Loucy (cell line): ENCODE measurements at regions not wholly inside any gene's neighbourhood (a gene's known extent, or its start where the extent isn't known, plus 50 kb on each side); places are given as distances from the start of the nearest gene placed in this dataset.

Experiments used
- H2AFZ ChIP-seq: fragments of 200-600 bp; sonication (generic); 2 replicates; pipeline ENCODE4 v1.6.0; 2016; ENCODE audit warnings: antibody characterized with exemption, mild to moderate bottlenecking, low read length, moderate library complexity
- H3F3A ChIP-seq: fragments of 200-600 bp; 2 replicates; pipeline ENCODE4 v1.6.0; 2016; ENCODE audit warnings: antibody characterized with exemption, low read depth, mild to moderate bottlenecking
- H3K27me3 ChIP-seq: fragments of 200-600 bp; sonication (generic); 2 replicates; pipeline ENCODE4 v1.6.1; 2014; ENCODE audit warnings: low read length, mild to moderate bottlenecking; ENCODE audit not compliant: insufficient read depth, poor library complexity, severe bottlenecking
- H3K36me3 ChIP-seq: fragments of 200-600 bp; sonication (generic); 2 replicates; pipeline ENCODE4 v1.6.1; 2016; ENCODE audit warnings: low read length; ENCODE audit not compliant: insufficient read depth
- H3K4me1 ChIP-seq: fragments of 200-600 bp; sonication (generic); 2 replicates; pipeline ENCODE4 v1.5.1; 2014; ENCODE audit warnings: low read length, mild to moderate bottlenecking; ENCODE audit not compliant: insufficient read depth, poor library complexity, severe bottlenecking
- H3K4me2 ChIP-seq: fragments of 200-600 bp; sonication (generic); 2 replicates; pipeline ENCODE4 v1.6.0; 2014; ENCODE audit warnings: antibody characterized with exemption, low read length, low read depth, mild to moderate bottlenecking; ENCODE audit not compliant: poor library complexity, severe bottlenecking
- H3K4me3 ChIP-seq: fragments of 200-600 bp; sonication (generic); 2 replicates; pipeline ENCODE4 v1.5.1; 2014; ENCODE audit warnings: low read length, mild to moderate bottlenecking, mixed read lengths; ENCODE audit not compliant: poor library complexity, severe bottlenecking
- H3K79me2 ChIP-seq: fragments of 200-600 bp; sonication (generic); 2 replicates; pipeline ENCODE4 v1.6.1; 2014; ENCODE audit warnings: low read length; ENCODE audit not compliant: insufficient read depth
- H3K9ac ChIP-seq: fragments of 200-600 bp; sonication (generic); 2 replicates; pipeline ENCODE4 v1.6.0; 2014; ENCODE audit warnings: mild to moderate bottlenecking, low read depth, low read length, moderate library complexity; ENCODE audit not compliant: poor library complexity, severe bottlenecking
- H3K9me2 ChIP-seq: fragments of 200-600 bp; sonication (generic); replicated peaks from 2 replicates; pipeline ENCODE4 v1.6.1; 2016; ENCODE audit warnings: low read depth, low read length, mixed read lengths
- H3K9me3 ChIP-seq: fragments of 200-600 bp; sonication (generic); 2 replicates; pipeline ENCODE4 v1.6.1; 2014; ENCODE audit warnings: mild to moderate bottlenecking, antibody characterized with exemption, low read length, low read depth; ENCODE audit not compliant: insufficient read depth
- H4K20me1 ChIP-seq: fragments of 200-600 bp; sonication (generic); 2 replicates; pipeline ENCODE4 v1.6.0; 2014; ENCODE audit warnings: antibody characterized with exemption, low read length, mild to moderate bottlenecking; ENCODE audit not compliant: insufficient read depth, poor library complexity, severe bottlenecking
- CTCF ChIP-seq: fragments of 200-600 bp; sonication (generic); conservative IDR thresholded peaks from 2 replicates; pipeline ENCODE4 v1.5.1; 2014; ENCODE audit warnings: mild to moderate bottlenecking, antibody characterized with exemption, low read length
- EZH2phosphoT487 ChIP-seq: fragments of 200-600 bp; IDR thresholded peaks from 2 replicates; pipeline ENCODE4 v1.6.1; 2018; ENCODE audit warnings: antibody characterized with exemption, mild to moderate bottlenecking, moderate library complexity, borderline replicate concordance

GRCh38 chr3:17967953-17968607 lies 225.6 kb upstream of the TBC1D5 start:
- no peaks in the 10 kb centered on the region for H4K20me1 ChIP-seq
- H3K9me3 ChIP-seq = no peaks in the 10 kb centered on the region
- H3K4me2 ChIP-seq = no peak overlapping the region
- no peaks in the 10 kb centered on the region for H3K27me3 ChIP-seq
- TF ChIP-seq EZH2phosphoT487 (no peak), CTCF (no peak)
- H3K79me2 ChIP-seq = no peaks in the 10 kb centered on the region
- no peaks in the 10 kb centered on the region for H3K9me2 ChIP-seq
- no peak overlapping the region for H3K4me3 ChIP-seq
- no peaks in the 10 kb centered on the region for H3F3A ChIP-seq
- H3K36me3 ChIP-seq = no peaks in the 10 kb centered on the region
- H2AFZ ChIP-seq = peak overlapping the region; percentile 2; the same call in 1 of the 2 replicates
- peaks cover 73% of the 10 kb centered on the region for H3K4me1 ChIP-seq
- no peak overlapping the region for H3K9ac ChIP-seq

- H3K27me3 ChIP-seq = no peaks in the 10 kb centered on the region
- H3K4me3 ChIP-seq = no peak overlapping the region
- H4K20me1 ChIP-seq = no peaks in the 10 kb centered on the region
- no peaks in the 10 kb centered on the region for H3K79me2 ChIP-seq
- no peaks in the 10 kb centered on the region for H3F3A ChIP-seq
- H3K9me3 ChIP-seq = no peaks in the 10 kb centered on the region
- no peaks in the 10 kb centered on the region for H3K36me3 ChIP-seq
- no peaks in the 10 kb centered on the region for H3K9me2 ChIP-seq
- H3K9ac ChIP-seq = no peak overlapping the region
- no peak for TF ChIP-seq EZH2phosphoT487
- peak overlapping the region; percentile 13; the same call in 1 of the 2 replicates for H2AFZ ChIP-seq
- no peak overlapping the region for H3K4me2 ChIP-seq
- H3K4me1 ChIP-seq = peaks cover 68% of the 10 kb centered on the region
Observed at GRCh38 chr3:17967111-17967510, 224.7 kb upstream of the TBC1D5 start.

- Histone ChIP-seq H3K4me1 (peaks cover 52% of the 10 kb centered on the region), H2AFZ (peak overlapping the region; percentile 6; the same call in 1 of the 2 replicates), H3K9me2 (no peaks in the 10 kb centered on the region), H3K4me2 (no peak overlapping the region), H4K20me1 (no peaks in the 10 kb centered on the region), H3F3A (no peaks in the 10 kb centered on the region), H3K9ac (peak overlapping the region; percentile 23), H3K36me3 (no peaks in the 10 kb centered on the region), H3K27me3 (no peaks in the 10 kb centered on the region), H3K9me3 (no peaks in the 10 kb centered on the region), H3K4me3 (no peak overlapping the region), H3K79me2 (no peaks in the 10 kb centered on the region)
- TF ChIP-seq CTCF (no peak), EZH2phosphoT487 (no peak)
Observed at GRCh38 chr3:17965331-17965730, 222.9 kb upstream of the TBC1D5 start.

GRCh38 chr3:17964108-17964507 lies 221.7 kb upstream of the TBC1D5 start:
- Histone ChIP-seq H2AFZ (peak overlapping the region; percentile 37; the same call in 1 of the 2 replicates), H3K36me3 (no peaks in the 10 kb centered on the region), H3K9me3 (no peaks in the 10 kb centered on the region), H3K9ac (peak overlapping the region; percentile 23), H3K9me2 (no peaks in the 10 kb centered on the region), H3K4me1 (peaks cover 52% of the 10 kb centered on the region), H3F3A (no peaks in the 10 kb centered on the region), H3K79me2 (no peaks in the 10 kb centered on the region), H3K4me2 (peak overlapping the region; percentile 24), H3K27me3 (no peaks in the 10 kb centered on the region), H4K20me1 (no peaks in the 10 kb centered on the region), H3K4me3 (no peak overlapping the region)
- TF ChIP-seq EZH2phosphoT487 (no peak), CTCF (no peak)
